PC-3 (cell line): ENCODE measurements at regions not wholly inside any gene's neighbourhood (a gene's known extent, or its start where the extent isn't known, plus 50 kb on each side); places are given as distances from the start of the nearest gene placed in this dataset.

Experiments
- EZH2 ChIP-seq: fragments of 300-600 bp; sonication (generic); IDR thresholded peaks from one replicate; pipeline ENCODE4 v1.6.1; 2017; ENCODE audit warnings: antibody characterized with exemption, mild to moderate bottlenecking, low read length; ENCODE audit not compliant: unreplicated experiment
- EZH2phosphoT487 ChIP-seq: fragments of 300-600 bp; sonication (generic); IDR thresholded peaks from 2 replicates; pipeline ENCODE4 v1.6.1; 2018; ENCODE audit warnings: mild to moderate bottlenecking, antibody characterized with exemption, low read length, borderline replicate concordance
- TF ChIP-seq, protein P1 (sequence below): fragments of 300-600 bp; sonication (generic); conservative IDR thresholded peaks from 2 replicates; pipeline ENCODE4 v1.5.1; 2017; ENCODE audit warnings: antibody characterized with exemption, low read depth, mild to moderate bottlenecking, low read length

- TF ChIP-seq, protein P1, sequence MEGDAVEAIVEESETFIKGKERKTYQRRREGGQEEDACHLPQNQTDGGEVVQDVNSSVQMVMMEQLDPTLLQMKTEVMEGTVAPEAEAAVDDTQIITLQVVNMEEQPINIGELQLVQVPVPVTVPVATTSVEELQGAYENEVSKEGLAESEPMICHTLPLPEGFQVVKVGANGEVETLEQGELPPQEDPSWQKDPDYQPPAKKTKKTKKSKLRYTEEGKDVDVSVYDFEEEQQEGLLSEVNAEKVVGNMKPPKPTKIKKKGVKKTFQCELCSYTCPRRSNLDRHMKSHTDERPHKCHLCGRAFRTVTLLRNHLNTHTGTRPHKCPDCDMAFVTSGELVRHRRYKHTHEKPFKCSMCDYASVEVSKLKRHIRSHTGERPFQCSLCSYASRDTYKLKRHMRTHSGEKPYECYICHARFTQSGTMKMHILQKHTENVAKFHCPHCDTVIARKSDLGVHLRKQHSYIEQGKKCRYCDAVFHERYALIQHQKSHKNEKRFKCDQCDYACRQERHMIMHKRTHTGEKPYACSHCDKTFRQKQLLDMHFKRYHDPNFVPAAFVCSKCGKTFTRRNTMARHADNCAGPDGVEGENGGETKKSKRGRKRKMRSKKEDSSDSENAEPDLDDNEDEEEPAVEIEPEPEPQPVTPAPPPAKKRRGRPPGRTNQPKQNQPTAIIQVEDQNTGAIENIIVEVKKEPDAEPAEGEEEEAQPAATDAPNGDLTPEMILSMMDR: no peak
- TF ChIP-seq EZH2: no peak
- no peak for TF ChIP-seq EZH2phosphoT487
Observed at GRCh38 chr17:65434251-65434650, 127.2 kb downstream of the AXIN2 start.
